ENCODE measurements at regions not wholly inside any gene's neighbourhood (a gene's known extent, or its start where the extent isn't known, plus 50 kb on each side); places are given as distances from the start of the nearest gene placed in this dataset.
"Not testable (repeated sequence)": the region's sequence is repeated elsewhere in the genome, so short reads cannot be mapped to it uniquely, and the experiment has no call there.

- no peak overlapping the region for H3K4me3 ChIP-seq (ENCODE audit: low read depth, low read length)
- in situ Hi-C loops (cut with HindIII; ENCODE audit: low sequenced_read_pairs) = no loop called here
- no peak for TF ChIP-seq CTCF (IDR thresholded peaks at IDR 0.05; ENCODE audit: low read depth, low read length)
- DNase-seq (ENCODE audit: low read depth, low spot score) = no peak
Observed at GRCh38 chr2:109669731-109670130, 55.6 kb downstream of the SOWAHC start.

GRCh38 chr2:109670556-109671411 is 56.6 kb downstream of the SOWAHC start:
- no peak for DNase-seq (ENCODE audit: low read depth, low spot score)
- no peak for TF ChIP-seq CTCF (IDR thresholded peaks at IDR 0.05; ENCODE audit: low read depth, low read length)
- in situ Hi-C loops (cut with HindIII; ENCODE audit: low sequenced_read_pairs) = no loop called here
- no peak overlapping the region for H3K4me3 ChIP-seq (ENCODE audit: low read depth, low read length)

- in situ Hi-C loops (cut with HindIII; ENCODE audit: low sequenced_read_pairs) = no loop called here
- TF ChIP-seq CTCF (IDR thresholded peaks at IDR 0.05; ENCODE audit: low read depth, low read length) = no peak
- DNase-seq (ENCODE audit: low read depth, low spot score) = no peak
- H3K4me3 ChIP-seq (ENCODE audit: low read depth, low read length) = no peak overlapping the region
Observed at GRCh38 chr2:109674894-109675534, 60.9 kb downstream of the SOWAHC start.

- no peak for DNase-seq (ENCODE audit: low read depth, low spot score)
- in situ Hi-C loops (cut with HindIII; ENCODE audit: low sequenced_read_pairs) = no loop called here
- no peak overlapping the region for H3K4me3 ChIP-seq (ENCODE audit: low read depth, low read length)
- no peak for TF ChIP-seq CTCF (IDR thresholded peaks at IDR 0.05; ENCODE audit: low read depth, low read length)
Observed at GRCh38 chr2:109675666-109676345, 61.6 kb downstream of the SOWAHC start.

- H3K4me3 ChIP-seq (ENCODE audit: low read depth, low read length) = no peak overlapping the region
- no peak for DNase-seq (ENCODE audit: low read depth, low spot score)
- no peak for TF ChIP-seq CTCF (IDR thresholded peaks at IDR 0.05; ENCODE audit: low read depth, low read length)
- in situ Hi-C loops (cut with HindIII; ENCODE audit: low sequenced_read_pairs) = no loop called here
Observed at GRCh38 chr2:109676346-109676902, 62.3 kb downstream of the SOWAHC start.

GRCh38 chr2:109677121-109677731 is 63.1 kb downstream of the SOWAHC start:
- H3K4me3 ChIP-seq (ENCODE audit: low read depth, low read length); in situ Hi-C loops (cut with HindIII; ENCODE audit: low sequenced_read_pairs); DNase-seq (ENCODE audit: low read depth, low spot score): not testable (repeated sequence)
